ENCODE measurements at regions not wholly inside any gene's neighbourhood (a gene's known extent, or its start where the extent isn't known, plus 50 kb on each side); places are given as distances from the start of the nearest gene placed in this dataset.
A peak's percentile ranks its signal among the peaks of the same experiment; 100 is the strongest.

GRCh38 chr20:57082357-57082945 lies 184.0 kb downstream of the BMP7 start:
- DNase-seq = no peak

- no peak for DNase-seq
Observed at GRCh38 chr20:57083072-57083471, 183.4 kb downstream of the BMP7 start.

- DNase-seq = no peak
Observed at GRCh38 chr20:57086066-57086465, 180.4 kb downstream of the BMP7 start.

- DNase-seq = no peak
Observed at GRCh38 chr20:57087102-57087501, 179.3 kb downstream of the BMP7 start.

GRCh38 chr20:57087705-57088104 lies 178.7 kb downstream of the BMP7 start:
- no peak for DNase-seq

- DNase-seq = no peak
Observed at GRCh38 chr20:57088436-57088835, 178.0 kb downstream of the BMP7 start.

GRCh38 chr20:57089699-57090144 lies 176.7 kb downstream of the BMP7 start:
- DNase-seq = peak; percentile 70

GRCh38 chr20:57090590-57091560 lies 175.6 kb downstream of the BMP7 start:
- DNase-seq = no peak

- DNase-seq = no peak
Observed at GRCh38 chr20:57091748-57092111, 174.7 kb downstream of the BMP7 start.

GRCh38 chr20:57092112-57092899 lies 174.1 kb downstream of the BMP7 start:
- DNase-seq = no peak

- no peak for DNase-seq
Observed at GRCh38 chr20:57092900-57093530, 173.4 kb downstream of the BMP7 start.

- DNase-seq = no peak
Observed at GRCh38 chr20:57093766-57094165, 172.7 kb downstream of the BMP7 start.

GRCh38 chr20:57094252-57094891 lies 172.1 kb downstream of the BMP7 start:
- peak; percentile 68 for DNase-seq

- no peak for DNase-seq
Observed at GRCh38 chr20:57094991-57095390, 171.4 kb downstream of the BMP7 start.

- DNase-seq = no peak
Observed at GRCh38 chr20:57095426-57095825, 171.0 kb downstream of the BMP7 start.

- DNase-seq = no peak
Observed at GRCh38 chr20:57097245-57097915, 169.1 kb downstream of the BMP7 start.

GRCh38 chr20:57102160-57102559 lies 164.3 kb downstream of the BMP7 start:
- no peak for DNase-seq

GRCh38 chr20:57102566-57102965 lies 163.9 kb downstream of the BMP7 start:
- no peak for DNase-seq

GRCh38 chr20:57103146-57103800 lies 163.2 kb downstream of the BMP7 start:
- no peak for DNase-seq

- no peak for DNase-seq
Observed at GRCh38 chr20:57104113-57104512, 162.3 kb downstream of the BMP7 start.

Data from left kidney (tissue), 1 donor.